Endothelial cell of hepatic sinusoid (primary cell): ENCODE measurements at regions not wholly inside any gene's neighbourhood (a gene's known extent, or its start where the extent isn't known, plus 50 kb on each side); places are given as distances from the start of the nearest gene placed in this dataset.
"Not testable (repeated sequence)": the region's sequence is repeated elsewhere in the genome, so short reads cannot be mapped to it uniquely, and the experiment has no call there.

ENCODE experiments used
- in situ Hi-C: cut with HindIII; loops from 2 replicates; pipeline ENCODE4 v1.10.0; 2017; ENCODE audit warnings: low sequenced_read_pairs

DNA sequence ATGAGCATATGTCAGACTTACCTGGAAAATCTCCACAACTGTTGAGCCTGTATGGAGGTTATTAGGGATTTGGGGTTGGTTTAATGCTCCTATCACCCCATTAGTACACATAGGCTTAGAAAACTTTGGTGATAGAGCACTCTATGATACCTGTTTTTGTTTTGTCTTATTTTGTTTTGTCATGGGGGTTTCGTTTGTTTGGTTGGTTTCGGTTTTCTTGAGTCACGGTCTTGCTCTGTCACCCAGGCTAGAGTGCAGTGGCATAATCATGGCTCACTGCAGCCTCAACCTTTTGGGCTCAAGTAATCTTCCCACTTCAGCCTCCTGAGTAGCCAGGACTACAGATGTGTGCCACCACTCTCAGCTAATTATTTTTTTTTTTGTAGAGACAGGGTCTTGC is 70.0 kb downstream of the MZT1 start:
- in situ Hi-C loops = no loop called here

DNA sequence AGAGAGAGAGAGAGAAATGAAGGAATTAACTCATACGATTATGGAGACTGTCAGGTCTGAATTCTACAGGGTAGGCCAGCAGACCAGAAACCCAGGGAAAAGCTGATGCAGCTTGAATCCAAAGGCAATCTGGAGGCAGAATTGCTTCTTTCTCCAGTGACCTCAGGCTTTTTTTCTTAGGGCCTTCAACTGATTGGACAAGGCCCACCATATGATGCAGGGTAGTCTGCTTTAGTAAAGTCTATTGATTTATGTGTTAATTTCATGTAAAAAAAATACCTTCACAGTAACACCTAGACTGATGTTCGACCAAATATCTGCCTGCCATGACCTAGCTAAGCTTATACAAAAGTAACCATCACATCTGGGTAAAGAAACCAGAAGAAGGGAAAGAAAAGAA is 71.1 kb downstream of the MZT1 start:
- in situ Hi-C loops = no loop called here

DNA sequence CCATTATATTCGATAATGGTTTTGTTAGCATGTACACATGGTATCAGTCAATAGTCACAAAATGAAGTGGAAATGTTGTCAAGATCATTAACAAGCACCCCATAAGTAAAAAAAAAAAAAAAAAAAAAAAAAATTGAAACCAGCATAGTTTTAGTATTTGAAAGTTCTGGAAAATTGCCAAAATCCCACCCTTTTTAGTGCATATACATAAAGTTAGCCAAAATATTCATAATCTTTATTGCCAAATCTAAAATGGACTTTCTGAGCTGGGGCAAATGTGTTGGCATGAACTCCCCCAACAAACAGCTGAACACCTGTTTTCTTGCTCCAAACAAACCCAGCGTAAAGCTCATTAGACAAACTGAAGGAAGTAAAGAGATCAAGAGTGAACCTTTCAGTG is 73.9 kb downstream of the MZT1 start:
- in situ Hi-C loops = no loop called here

DNA sequence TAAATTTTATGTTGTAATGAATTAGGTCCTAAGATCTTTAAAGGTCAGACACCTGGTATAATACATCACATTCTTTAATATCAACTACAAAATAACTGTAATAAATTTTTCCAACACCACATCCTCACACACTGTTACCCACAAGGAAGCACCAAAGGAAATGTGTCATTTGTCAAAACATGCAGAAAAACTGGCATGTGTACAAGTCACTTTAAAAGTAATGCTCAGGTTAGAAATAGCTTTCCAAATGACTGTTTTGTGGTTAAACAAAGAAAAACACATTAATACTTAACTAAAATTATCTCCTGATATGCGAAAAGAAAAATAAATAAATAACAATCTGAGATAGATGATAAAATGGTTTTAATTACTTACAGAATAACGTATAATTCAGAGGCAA is 74.7 kb downstream of the MZT1 start:
- in situ Hi-C loops = no loop called here

DNA sequence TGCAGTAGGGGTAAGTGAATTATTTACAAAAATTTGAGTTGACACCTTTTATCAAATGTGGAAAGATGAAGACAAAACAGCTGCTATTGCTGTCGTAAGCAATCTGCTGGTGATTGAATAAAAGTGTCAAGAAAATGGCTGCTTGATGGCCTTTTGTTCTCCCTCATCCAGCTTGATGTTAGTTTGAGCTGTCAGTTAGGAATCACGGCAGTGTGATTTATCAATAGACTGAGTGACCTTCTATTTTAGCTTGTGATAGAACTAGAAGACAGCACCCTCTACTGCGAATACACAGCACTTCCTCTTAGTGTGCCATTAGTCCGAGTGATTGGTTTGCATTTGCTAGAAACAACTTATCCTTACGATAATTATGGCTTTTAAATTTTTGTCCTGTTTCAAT is 76.3 kb downstream of the MZT1 start:
- in situ Hi-C loops = no loop called here

DNA sequence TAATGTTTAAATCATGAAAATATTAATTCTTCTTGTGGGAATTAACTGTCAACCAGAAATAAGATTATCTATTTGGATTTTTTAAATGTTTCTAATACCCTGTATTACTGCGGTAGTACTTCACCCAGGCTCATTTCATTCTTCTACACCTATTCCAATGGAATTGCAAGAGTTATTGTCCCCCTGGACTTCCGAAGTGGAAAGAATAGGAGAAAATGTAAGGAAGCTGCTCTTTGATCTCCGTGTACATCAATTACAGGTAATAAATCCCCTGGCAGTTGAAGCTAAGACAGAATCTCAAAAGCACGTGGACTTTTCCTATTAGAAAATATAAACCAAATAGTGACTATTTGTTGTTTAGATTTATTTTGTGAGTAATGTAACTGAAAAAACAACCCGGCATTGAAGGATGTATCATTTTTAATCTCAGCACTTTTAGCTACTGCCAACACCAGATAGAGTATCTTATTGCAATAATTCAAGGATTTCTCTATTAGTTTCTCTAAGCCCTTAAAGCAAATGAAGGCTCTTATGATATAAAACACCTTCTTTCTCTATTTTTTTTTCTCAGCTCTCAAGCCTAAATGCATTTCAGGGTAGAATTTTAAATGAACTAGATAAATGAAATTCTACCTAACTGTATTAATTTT is 77.3 kb downstream of the MZT1 start:
- in situ Hi-C loops = no loop called here

DNA sequence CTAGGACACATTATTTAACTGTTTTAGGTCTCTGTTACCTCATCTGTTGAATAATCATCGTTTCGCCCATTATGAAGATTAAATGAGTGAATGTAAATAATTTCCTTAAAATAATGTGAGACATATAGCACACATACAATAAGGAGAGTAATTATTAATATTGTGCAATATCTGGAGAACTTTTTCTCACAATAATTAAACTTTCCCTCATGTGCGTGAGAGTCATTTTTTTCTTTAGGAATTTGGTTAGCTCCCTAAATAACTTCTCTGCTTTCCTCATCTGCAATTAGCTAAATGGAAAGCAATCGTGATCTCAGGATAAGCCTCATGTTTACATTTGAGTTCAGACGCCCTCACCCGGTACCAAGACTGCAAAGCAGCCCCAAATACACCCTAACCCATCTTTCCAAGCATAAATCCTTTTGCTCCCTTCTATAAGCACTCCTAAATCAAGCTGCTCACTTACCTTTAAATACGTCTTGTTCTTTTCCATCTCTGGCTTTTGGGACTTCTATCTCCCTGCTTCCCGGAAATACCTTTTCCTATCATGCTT is 78.8 kb downstream of the MZT1 start:
- in situ Hi-C loops = no loop called here

DNA sequence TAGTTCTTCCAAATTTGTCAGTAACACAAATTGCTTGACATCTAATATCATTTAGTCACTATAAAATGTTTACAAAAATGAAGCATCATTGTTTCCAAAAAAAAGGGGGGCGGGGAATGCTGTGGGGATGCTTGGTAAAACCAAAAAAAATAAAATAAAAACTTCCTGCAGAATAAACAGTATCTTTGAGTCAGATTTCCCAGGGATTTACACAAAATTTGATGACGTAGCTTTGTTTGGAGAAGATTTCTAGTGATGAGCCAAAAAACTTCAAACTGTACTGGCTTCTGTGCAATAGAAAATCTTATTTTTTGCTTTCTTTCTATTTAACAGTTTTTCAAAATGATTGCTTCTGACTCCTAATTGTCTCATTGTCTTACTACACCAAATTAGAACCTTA is 80.0 kb downstream of the MZT1 start:
- in situ Hi-C loops = no loop called here

DNA sequence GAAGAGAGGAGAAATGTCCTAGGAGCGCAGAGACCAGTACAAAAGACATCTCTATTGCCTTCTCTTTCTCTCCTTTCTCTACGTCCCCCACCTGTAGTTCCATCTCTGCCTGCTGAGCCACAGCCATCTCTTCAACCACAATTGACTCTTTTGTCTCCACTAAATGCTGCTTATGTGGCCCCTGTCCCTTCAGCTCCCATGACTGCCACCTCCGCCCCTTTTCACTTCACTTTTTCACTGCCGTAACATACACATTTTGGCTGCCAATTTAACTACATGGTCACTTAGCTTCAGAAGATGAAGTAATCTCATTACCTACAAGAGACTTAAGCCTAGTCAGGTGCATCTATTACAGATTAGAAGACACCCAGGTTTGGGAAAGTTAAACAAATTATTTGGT is 81.9 kb downstream of the MZT1 start:
- in situ Hi-C loops = no loop called here

DNA sequence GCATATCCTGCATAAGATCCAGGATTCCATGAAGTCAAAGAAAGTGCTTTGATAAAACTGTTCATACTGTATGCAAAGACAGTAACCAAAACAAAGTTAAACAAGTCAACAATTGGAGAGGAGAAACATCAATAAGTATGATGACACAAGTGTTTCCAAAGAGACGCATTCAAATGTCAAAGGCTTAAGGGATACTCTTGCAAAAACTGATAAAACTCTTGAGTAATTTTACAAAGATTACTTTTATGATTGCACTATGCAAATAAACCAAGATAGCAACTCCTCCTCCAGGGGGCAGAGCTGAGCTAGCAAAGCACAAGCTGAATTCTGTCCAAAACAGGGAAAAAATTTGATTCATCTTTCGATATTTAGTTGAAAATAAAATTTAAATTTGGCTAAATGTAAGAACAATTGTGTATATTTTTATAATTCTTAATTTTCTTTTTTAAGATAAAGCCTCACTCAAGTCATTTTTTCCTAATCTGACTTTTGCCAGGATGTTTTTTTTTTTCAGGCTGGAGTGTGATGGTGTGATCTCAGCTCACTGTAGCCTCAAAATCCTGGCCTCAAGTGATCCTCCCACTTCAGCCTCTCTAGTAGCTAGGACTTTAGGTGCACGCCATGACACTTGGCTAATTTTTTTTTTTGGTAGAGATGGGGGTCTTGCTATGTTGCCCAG is 84.0 kb downstream of the MZT1 start:
- in situ Hi-C loops = no loop called here

DNA sequence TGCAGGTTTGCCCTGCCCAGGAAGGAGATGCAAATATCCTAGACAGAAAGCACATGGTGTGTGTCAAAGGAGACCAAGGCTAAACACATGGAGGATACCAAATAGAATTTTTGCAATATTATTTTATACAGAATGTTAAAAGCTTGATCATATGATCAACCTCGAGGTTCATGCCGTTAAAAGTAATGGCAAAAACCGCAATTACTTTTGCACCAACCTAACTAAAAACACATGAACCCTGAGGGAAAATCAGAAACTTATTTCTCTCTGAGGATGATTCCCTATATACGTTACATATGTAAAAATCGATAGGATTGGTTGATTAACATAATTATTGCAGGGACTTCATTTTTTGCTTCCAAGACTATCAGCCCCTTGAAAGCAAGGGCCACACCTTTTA is 88.1 kb downstream of the MZT1 start:
- in situ Hi-C loops = no loop called here

DNA sequence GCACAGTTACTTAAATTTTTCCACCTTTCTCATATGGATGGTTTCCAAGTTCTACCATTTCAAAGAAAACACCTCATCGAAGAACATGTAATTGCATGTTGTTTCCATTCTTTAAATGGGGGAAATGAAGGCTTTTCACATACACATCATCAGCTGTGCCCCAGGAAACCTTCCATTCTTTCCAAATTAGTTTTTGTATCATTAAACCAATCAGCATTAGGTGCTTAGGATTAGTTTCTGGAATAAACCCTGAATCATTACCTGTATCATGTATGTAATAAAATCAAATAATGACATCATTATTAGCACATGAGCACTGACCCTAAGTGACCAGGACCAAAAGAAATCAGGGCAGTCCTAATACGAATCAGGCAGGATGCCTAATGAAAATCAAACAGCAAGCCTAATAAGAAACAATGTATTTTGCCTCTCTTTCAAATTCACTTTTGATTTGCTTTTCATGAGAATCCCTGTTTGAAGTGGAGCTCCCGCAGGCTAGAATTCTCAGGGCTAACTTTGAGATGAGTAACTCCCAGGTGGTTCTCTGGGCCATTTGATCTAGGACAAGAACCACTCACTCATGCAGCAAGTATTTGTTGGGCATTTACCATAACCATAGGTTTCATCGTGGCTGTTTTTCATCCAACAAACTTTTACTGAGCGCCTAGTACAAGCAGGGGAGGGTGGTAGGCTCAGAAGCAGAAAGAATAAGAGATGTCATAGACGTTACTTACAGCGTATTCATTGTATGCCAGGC is 89.2 kb downstream of the MZT1 start:
- in situ Hi-C loops = no loop called here

DNA sequence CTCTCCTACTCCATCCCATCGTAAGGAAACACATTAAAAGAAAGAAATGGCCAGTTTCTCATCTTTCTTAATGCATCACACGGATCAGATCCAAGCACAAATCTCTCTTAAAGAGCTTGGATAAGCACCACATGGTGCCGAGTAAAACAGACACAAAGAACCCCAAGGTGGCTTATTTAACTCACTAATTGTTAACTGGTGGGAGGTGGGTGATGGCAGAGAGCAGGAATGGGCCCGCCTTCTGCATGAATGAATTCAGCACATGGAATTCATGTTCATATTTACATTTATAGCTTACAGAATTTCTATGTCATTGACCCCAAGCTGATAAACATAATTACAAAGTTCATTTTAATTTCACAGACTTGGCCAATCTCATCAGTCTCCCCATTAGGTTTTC is 89.9 kb downstream of the MZT1 start:
- in situ Hi-C loops = no loop called here

DNA sequence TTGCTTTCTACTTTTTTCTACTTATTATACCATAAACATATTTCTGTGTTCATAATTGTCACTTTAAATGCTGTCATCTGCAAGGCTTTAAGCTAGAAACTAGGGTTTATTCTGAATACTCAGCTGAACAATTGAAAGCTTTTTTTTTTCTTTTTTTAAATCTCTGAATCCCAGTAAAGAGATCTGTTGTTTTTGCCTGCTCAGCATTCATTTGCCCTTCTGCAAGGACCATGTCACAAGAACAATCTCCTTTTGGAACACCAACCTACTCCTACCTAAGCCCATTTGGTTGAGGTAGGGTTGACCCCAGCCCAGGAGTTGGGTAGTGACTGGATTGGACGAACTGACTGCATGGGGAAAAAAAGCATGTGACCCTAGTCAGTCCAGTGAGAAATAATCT is 92.6 kb downstream of the MZT1 start:
- in situ Hi-C loops = no loop called here

DNA sequence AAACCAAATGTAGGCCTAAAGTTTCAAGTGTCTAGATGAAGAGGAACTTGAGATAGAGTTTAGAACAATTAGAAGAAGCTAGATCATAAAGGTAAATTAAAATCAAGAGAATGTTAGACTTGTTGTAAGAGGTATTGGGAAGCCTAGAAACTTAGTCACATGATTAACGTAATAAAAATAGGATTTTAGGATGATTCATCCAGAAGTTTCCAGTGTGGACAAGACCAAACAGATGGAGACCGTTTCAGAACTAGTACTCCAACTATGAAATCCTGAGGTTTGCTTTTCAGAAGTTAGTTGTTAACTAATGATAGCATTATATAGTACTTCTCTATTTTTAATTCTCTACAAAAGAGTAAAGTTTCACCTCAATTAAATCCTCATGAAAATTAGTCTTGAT is 104.9 kb downstream of the MZT1 start:
- in situ Hi-C loops = no loop called here

DNA sequence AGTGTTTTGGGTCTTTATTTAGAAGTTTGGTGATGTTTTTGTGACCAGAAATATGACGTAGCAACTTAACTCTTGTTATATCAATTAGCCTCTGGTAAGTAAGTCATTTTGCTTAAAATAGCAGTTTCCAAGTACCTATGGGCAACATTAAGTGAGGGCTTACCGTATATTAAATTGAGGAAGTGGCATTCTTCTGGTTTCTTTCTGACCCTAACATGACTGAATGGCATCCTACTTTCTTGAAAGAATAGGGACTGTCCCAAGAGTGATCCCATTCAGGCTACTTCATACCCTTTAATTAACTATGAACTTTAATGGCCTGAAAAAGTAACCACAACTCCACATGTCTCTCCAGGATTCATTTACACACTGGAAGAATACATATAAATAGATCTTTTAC is 106.6 kb downstream of the MZT1 start:
- in situ Hi-C loops = no loop called here

DNA sequence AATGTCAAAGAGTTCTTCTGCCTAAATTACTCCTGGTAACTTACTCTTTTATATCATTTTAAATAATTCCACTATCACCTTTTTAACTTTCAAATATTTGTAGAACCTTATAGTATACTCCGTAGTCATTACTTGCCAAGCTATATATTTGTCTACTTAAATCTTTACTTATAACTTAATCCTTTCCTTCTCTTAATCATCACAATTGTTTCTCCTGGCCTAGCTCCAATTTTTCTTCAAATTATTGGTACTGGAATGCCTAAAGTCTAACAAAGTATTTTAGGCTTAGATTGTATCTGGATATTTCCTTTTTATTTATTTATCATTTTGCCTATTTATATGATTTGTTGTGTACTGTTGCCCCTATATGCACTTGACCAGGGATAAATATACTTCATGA is 109.5 kb downstream of the MZT1 start:
- in situ Hi-C loops = no loop called here

DNA sequence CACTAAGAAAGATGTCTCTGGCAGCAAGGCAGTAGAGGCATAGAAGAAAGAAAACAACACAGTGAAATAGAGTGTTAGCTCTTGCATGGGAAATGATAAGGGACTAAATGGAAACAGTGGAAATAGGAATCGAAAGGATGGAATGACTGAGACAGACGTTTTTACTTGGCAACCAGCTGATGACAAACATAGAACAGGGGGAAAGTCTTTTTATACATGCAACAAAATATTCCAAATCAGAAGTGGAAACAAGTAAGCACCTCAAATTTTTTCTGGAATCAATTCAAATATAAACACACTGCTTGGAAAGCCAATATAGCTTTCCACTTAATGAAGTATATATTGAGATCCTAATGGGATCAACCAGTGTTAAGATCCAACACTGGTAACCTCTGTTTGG is 110.2 kb downstream of the MZT1 start:
- in situ Hi-C loops = no loop called here

DNA sequence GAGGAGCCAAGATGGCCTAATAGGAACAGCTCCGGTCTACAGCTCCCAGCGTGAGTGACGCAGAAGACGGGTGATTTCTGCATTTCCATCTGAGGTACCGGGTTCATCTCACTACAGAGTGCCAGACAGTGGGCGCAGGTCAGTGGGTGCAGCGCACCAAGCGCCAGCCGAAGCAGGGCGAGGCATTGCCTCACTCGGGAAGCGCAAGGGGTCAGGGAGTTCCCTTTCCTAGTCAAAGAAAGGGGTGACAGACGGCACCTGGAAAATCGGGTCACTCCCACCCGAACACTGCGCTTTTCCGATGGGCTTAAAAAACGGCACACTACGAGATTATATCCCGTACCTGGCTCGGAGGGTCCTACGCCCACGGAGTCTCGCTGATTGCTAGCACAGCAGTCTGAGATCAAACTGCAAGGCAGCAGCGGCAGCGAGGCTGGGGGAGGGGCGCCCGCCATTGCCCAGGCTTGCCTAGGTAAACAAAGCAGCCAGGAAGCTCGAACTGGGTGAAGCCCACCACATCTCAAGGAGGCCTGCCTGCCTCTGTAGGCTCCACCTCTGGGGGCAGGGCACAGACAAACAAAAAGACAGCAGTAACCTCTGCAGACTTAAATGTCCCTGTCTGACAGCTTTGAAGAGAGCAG is 117.1 kb downstream of the MZT1 start:
- in situ Hi-C loops = not testable (repeated sequence)

DNA sequence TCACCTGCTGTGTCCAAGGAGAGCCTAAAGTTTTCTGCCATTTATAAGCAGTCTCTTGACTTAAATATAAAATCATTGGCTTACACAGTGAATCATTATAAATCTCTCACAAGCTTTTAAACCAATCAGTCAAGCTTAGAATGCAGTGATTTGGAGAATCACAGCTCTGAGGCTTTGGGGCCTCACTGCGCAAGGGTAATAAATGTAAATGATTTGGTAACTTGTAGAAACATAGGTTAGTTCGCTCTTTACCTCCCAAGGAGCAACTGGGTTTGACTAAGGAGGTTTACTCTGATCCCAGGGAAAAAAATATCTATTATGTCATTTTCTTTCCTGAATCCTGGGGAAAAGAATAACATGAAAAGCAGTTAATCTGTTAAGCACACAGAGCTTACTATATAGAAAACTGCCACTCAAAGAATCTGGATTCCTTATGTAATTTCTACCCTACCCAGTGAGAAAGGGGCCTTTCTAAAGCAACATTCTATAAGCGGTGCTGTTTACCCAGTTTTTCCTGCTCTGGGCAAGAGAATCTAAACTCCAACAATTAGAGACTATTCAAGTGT is 128.2 kb downstream of the MZT1 start:
- in situ Hi-C loops = no loop called here

DNA sequence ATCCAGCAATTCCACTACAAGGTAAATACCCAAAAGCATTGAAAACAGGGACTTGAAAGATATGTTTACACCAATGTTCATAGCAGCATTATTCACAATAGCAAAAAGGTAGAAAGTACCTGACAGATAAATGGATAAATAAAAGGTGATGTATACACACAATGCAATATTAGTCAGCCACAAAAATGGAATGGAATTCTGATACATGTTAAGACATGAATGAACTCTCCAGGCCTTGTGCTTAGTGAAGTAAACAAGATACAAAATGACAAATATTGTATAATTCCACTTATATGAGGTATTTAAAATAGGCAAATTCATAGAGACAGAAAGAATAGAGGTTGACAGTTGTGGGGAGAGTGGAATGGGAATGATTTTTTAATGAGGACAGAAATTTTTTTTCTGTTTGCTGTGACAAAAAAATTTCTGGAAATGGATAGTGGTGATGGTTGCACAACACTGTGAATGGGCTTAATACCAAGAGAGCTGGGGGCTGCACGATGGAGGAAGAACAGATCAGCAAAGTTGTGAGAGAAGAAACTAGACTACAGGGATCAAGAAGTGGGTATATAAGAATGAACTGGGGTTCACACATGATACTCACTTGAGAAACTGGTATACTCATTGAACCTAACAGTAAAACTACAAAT is 137.2 kb downstream of the MZT1 start:
- in situ Hi-C loops = no loop called here
